Astrocyte (in vitro differentiated cells and primary cell): ENCODE measurements at regions not wholly inside any gene's neighbourhood (a gene's known extent, or its start where the extent isn't known, plus 50 kb on each side); places are given as distances from the start of the nearest gene placed in this dataset.

Experiments used
- DNase-seq: peaks from one replicate; pipeline ENCODE4 v3.0.0-alpha.2; 2010; ENCODE audit warnings: low read depth
- FAIRE-seq: peaks from 2 replicates; lab custom pipeline; 2011; peaks lifted over from hg19 to GRCh38; lab: Jason Lieb, UNC
- H2AFZ ChIP-seq: 2 replicates; pipeline ENCODE4 v1.6.0; 2012; ENCODE audit warnings: low read depth, low read length, inconsistent platforms
- H3K27ac ChIP-seq: 2 replicates; pipeline ENCODE4 v1.5.1; 2011; ENCODE audit warnings: low read depth, low read length, inconsistent platforms
- H3K27me3 ChIP-seq: 2 replicates; pipeline ENCODE4 v1.6.0; 2011; ENCODE audit warnings: low read length, inconsistent platforms; ENCODE audit not compliant: insufficient read depth
- H3K36me3 ChIP-seq: 2 replicates; pipeline ENCODE4 v1.5.1; 2011; ENCODE audit warnings: low read length, inconsistent platforms; ENCODE audit not compliant: insufficient read depth
- H3K4me1 ChIP-seq: 2 replicates; pipeline ENCODE4 v1.5.1; 2011; ENCODE audit warnings: low read length, inconsistent platforms; ENCODE audit not compliant: insufficient read depth
- H3K4me2 ChIP-seq: 2 replicates; pipeline ENCODE4 v1.6.0; 2012; ENCODE audit warnings: low read length, inconsistent platforms
- H3K4me3 ChIP-seq: 2 replicates; pipeline ENCODE4 v1.5.1; 2011; ENCODE audit warnings: low read depth, mild to moderate bottlenecking, low read length, inconsistent platforms; ENCODE audit not compliant: insufficient read depth
- H3K79me2 ChIP-seq: 2 replicates; pipeline ENCODE4 v1.6.0; 2012; ENCODE audit warnings: mild to moderate bottlenecking, low read length, inconsistent platforms; ENCODE audit not compliant: insufficient read depth
- H3K9ac ChIP-seq: 2 replicates; pipeline ENCODE4 v1.6.0; 2012; ENCODE audit warnings: mild to moderate bottlenecking, low read length, inconsistent platforms
- H3K9me3 ChIP-seq: 2 replicates; pipeline ENCODE4 v1.5.1; 2012; ENCODE audit warnings: low read depth, mild to moderate bottlenecking, low read length, inconsistent platforms; ENCODE audit not compliant: insufficient read depth
- H4K20me1 ChIP-seq: 2 replicates; pipeline ENCODE4 v1.6.0; 2012; ENCODE audit warnings: low read length, inconsistent platforms; ENCODE audit not compliant: insufficient read depth
- H3K27ac Mint-ChIP-seq: one replicate; pipeline ENCODE4 v1.8.0; 2021; ENCODE audit warnings: mild to moderate bottlenecking, mixed read lengths; ENCODE audit not compliant: unreplicated experiment
- H3K27me3 Mint-ChIP-seq: one replicate; pipeline ENCODE4 v1.8.0; 2021; ENCODE audit warnings: low read depth, mixed read lengths; ENCODE audit not compliant: unreplicated experiment
- H3K36me3 Mint-ChIP-seq: one replicate; pipeline ENCODE4 v1.8.0; 2021; ENCODE audit warnings: low read depth, mixed read lengths; ENCODE audit not compliant: unreplicated experiment
- H3K4me1 Mint-ChIP-seq: one replicate; pipeline ENCODE4 v1.8.0; 2021; ENCODE audit warnings: low read depth, mixed read lengths; ENCODE audit not compliant: unreplicated experiment
- H3K4me3 Mint-ChIP-seq: one replicate; pipeline ENCODE4 v1.8.0; 2021; ENCODE audit warnings: mild to moderate bottlenecking, moderate library complexity, mixed read lengths; ENCODE audit not compliant: unreplicated experiment
- H3K9me3 Mint-ChIP-seq: one replicate; pipeline ENCODE4 v1.8.0; 2021; ENCODE audit warnings: mild to moderate bottlenecking, mixed read lengths; ENCODE audit not compliant: unreplicated experiment
- CTCF ChIP-seq: IDR thresholded peaks from 2 replicates; pipeline ENCODE4 v1.5.1; 2011; ENCODE audit warnings: low read depth, mild to moderate bottlenecking, inconsistent platforms, low read length, moderate library complexity; ENCODE audit not compliant: insufficient read depth
- EZH2 ChIP-seq: IDR thresholded peaks from 2 replicates; pipeline ENCODE4 v1.6.1; 2012; ENCODE audit warnings: mild to moderate bottlenecking, low read length, inconsistent platforms; ENCODE audit not compliant: insufficient read depth

DNA sequence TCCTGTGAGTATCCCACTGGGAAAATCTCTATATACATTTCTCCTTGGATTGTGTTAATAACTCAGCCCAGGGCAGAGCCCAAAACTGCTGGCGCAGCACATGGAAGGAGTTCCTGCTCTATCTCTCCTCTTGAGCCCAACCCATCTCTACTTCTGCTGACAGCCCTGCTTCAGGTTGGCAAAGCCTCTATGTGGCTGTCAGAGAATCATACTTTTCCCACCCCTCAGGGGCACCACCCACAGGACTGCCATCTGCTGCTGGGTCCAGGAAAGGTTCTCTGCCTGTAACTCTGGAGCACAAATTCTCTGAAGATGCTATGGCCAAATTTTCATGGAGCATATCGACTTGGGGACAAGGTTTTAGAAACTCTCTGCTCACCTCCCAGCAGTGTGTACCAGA is 278.5 kb upstream of the EMCN start:
- DNase-seq (no peak), FAIRE-seq (no peak)
- Histone ChIP-seq H3K36me3 (no peaks in the 10 kb centered on the region), H3K27me3 (no peaks in the 10 kb centered on the region), H3K79me2 (no peaks in the 10 kb centered on the region), H3K9me3 (no peaks in the 10 kb centered on the region), H2AFZ (no peak overlapping the region), H3K27ac (no peak overlapping the region), H3K4me1 (no peaks in the 10 kb centered on the region), H4K20me1 (no peaks in the 10 kb centered on the region), H3K9ac (no peak overlapping the region), H3K4me3 (no peak overlapping the region), H3K4me2 (no peak overlapping the region)
- Mint-ChIP-seq H3K4me1 (peaks cover 5% of the 10 kb centered on the region), H3K36me3 (peaks cover 2% of the 10 kb centered on the region), H3K9me3 (no peaks in the 10 kb centered on the region), H3K27ac (no peak overlapping the region), H3K27me3 (no peaks in the 10 kb centered on the region), H3K4me3 (no peak overlapping the region)
- no peak for TF ChIP-seq EZH2
- TF ChIP-seq CTCF: no peak

DNA sequence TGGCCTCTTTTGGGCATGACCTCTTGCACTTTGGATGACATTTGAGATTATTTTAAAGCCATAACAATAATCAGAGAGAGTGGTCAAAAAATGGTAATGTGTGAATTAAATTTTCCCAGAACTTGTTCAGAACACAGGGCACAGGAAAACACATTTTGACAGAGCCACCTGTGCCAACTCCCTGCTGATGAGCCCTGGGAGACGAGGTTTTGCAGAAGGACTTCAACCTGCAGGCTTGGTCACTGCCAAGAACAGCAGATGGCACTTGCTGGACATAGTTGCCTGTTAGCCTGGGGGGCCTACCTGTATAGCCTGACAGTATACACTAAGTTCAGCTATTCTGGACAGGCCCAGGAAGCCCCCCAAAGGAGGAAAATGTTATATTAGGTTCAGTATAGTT is 277.8 kb upstream of the EMCN start:
- no peak for DNase-seq
- Histone ChIP-seq H3K4me1 (no peaks in the 10 kb centered on the region), H3K4me2 (no peak overlapping the region), H3K9me3 (no peaks in the 10 kb centered on the region), H3K36me3 (no peaks in the 10 kb centered on the region), H3K9ac (no peak overlapping the region), H3K79me2 (no peaks in the 10 kb centered on the region), H2AFZ (no peak overlapping the region), H3K27me3 (no peaks in the 10 kb centered on the region), H3K4me3 (no peak overlapping the region), H4K20me1 (no peaks in the 10 kb centered on the region), H3K27ac (no peak overlapping the region)
- Mint-ChIP-seq H3K9me3 (no peaks in the 10 kb centered on the region), H3K4me3 (no peak overlapping the region), H3K27me3 (no peaks in the 10 kb centered on the region), H3K27ac (no peak overlapping the region), H3K36me3 (peaks cover 2% of the 10 kb centered on the region), H3K4me1 (peaks cover 5% of the 10 kb centered on the region)
- no peak for FAIRE-seq
- TF ChIP-seq CTCF (no peak), EZH2 (no peak)

DNA sequence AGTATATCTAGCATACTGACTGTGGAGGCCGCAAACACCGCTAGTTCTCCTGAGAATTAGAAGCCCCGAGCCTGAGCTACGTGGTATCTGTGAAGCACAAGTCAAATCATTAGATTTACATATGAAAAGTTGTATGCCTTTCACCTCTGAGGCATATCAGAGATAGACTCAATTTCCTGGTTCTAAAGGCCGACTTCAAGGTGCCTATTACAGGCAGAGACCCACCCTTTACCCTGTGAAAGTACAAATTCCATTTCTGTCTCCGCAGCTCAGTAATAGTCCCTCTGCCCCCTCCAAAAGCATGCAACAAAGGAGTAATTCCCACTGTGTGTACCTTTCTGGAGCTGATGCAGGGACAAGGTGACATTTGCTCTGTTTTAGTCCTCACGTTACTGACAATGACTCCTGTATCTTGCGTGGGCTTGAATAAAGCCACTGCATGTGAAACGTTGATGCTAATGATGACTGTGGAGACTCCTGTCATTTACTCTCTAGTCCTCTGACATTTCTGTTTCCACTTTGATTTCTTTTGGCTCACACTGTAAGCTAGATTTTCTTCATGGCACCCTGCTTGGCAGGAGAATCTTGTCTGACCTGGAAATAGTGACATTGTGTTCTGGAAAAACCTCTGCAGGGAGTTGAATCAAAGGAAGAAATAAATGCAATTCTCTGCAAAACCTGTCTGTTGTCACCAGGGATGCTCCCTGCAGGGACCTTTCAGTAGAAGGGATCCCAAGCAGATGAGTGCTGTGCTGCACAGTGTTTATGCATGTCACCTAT is 273.2 kb upstream of the EMCN start:
- FAIRE-seq: no peak
- Histone ChIP-seq H3K9ac (no peak overlapping the region), H3K27me3 (no peaks in the 10 kb centered on the region), H4K20me1 (no peaks in the 10 kb centered on the region), H3K36me3 (no peaks in the 10 kb centered on the region), H3K4me1 (no peaks in the 10 kb centered on the region), H2AFZ (no peak overlapping the region), H3K9me3 (no peaks in the 10 kb centered on the region), H3K79me2 (no peaks in the 10 kb centered on the region), H3K4me3 (no peak overlapping the region), H3K27ac (no peak overlapping the region), H3K4me2 (no peak overlapping the region)
- Mint-ChIP-seq H3K4me3 (no peak overlapping the region), H3K4me1 (no peaks in the 10 kb centered on the region), H3K27ac (no peak overlapping the region), H3K9me3 (no peaks in the 10 kb centered on the region), H3K36me3 (no peaks in the 10 kb centered on the region), H3K27me3 (no peaks in the 10 kb centered on the region)
- DNase-seq: no peak
- TF ChIP-seq EZH2 (no peak), CTCF (no peak)
